OCI-LY3 (cell line): ENCODE measurements at regions not wholly inside any gene's neighbourhood (a gene's known extent, or its start where the extent isn't known, plus 50 kb on each side); places are given as distances from the start of the nearest gene placed in this dataset.

ENCODE experiments used
- H2AFZ ChIP-seq: fragments of 200-600, 300-600 bp; shearing (Covaris generic); 2 replicates; pipeline ENCODE4 v1.6.0; 2014; ENCODE audit warnings: antibody characterized with exemption, low read depth, low read length
- H3K27ac ChIP-seq: fragments of 200-600, 300-600 bp; sonication (generic); 2 replicates; pipeline ENCODE4 v1.5.1; 2014; ENCODE audit warnings: mild to moderate bottlenecking, low read length, moderate library complexity, mixed read lengths
- H3K27me3 ChIP-seq: fragments of 200-600, 300-600 bp; sonication (generic); 2 replicates; pipeline ENCODE4 v1.6.1; 2014; ENCODE audit warnings: low read depth, low read length, mixed read lengths
- H3K36me3 ChIP-seq: fragments of 200-600, 300-600 bp; sonication (generic); replicated peaks from 2 replicates; pipeline ENCODE3; 2014; ENCODE audit warnings: low read depth, low read length, mixed read lengths
- H3K4me1 ChIP-seq: fragments of 300-600, 200-600 bp; sonication (generic); 2 replicates; pipeline ENCODE4 v1.6.1; 2014; ENCODE audit warnings: low read length, mixed read lengths
- H3K4me2 ChIP-seq: fragments of 200-600, 300-600 bp; sonication (generic); 2 replicates; pipeline ENCODE4 v1.6.1; 2014; ENCODE audit warnings: low read length, mixed read lengths
- H3K4me3 ChIP-seq: fragments of 300-600, 200-600 bp; sonication (generic); 2 replicates; pipeline ENCODE4 v1.5.1; 2014; ENCODE audit warnings: antibody characterized with exemption, mild to moderate bottlenecking, low read length, moderate library complexity
- H3K79me2 ChIP-seq: fragments of 300-600, 200-600 bp; shearing (Covaris generic); 2 replicates; pipeline ENCODE4 v1.6.1; 2014; ENCODE audit warnings: mild to moderate bottlenecking, low read length, mixed read lengths
- H3K9ac ChIP-seq: fragments of 300-600, 200-600 bp; shearing (Covaris generic); 2 replicates; pipeline ENCODE4 v1.6.0; 2014; ENCODE audit warnings: mild to moderate bottlenecking, low read length, moderate library complexity
- H3K9me3 ChIP-seq: fragments of 200-600, 300-600 bp; shearing (Covaris generic); 2 replicates; pipeline ENCODE4 v1.6.1; 2014; ENCODE audit warnings: low read length, mixed read lengths; ENCODE audit not compliant: insufficient read depth
- H4K20me1 ChIP-seq: fragments of 200-600, 300-600 bp; sonication (generic); 2 replicates; pipeline ENCODE4 v1.6.1; 2016; ENCODE audit warnings: low read length, mixed read lengths; ENCODE audit not compliant: insufficient read depth
- CTCF ChIP-seq: fragments of 200-600, 300-600 bp; sonication (generic); IDR thresholded peaks from 2 replicates; pipeline ENCODE4 v1.5.1; 2014; ENCODE audit warnings: antibody characterized with exemption, low read length, low read depth
- EZH2phosphoT487 ChIP-seq: fragments of 200-600 bp; shearing (Covaris generic); IDR thresholded peaks from 2 replicates; pipeline ENCODE4 v1.6.1; 2018; ENCODE audit warnings: antibody characterized with exemption, mixed run types, low read depth

- no peaks in the 10 kb centered on the region for H3K79me2 ChIP-seq
- H3K4me1 ChIP-seq, result no peaks in the 10 kb centered on the region
- H3K4me3 ChIP-seq, result no peak overlapping the region
- H4K20me1 ChIP-seq, result no peaks in the 10 kb centered on the region
- TF ChIP-seq CTCF, result no peak
- no peak overlapping the region for H3K27ac ChIP-seq
- H3K27me3 ChIP-seq, result peaks cover under 1% of the 10 kb centered on the region; the same call in 1 of the 2 replicates
- no peak overlapping the region for H3K4me2 ChIP-seq
- no peaks in the 10 kb centered on the region for H3K36me3 ChIP-seq
- no peak overlapping the region for H2AFZ ChIP-seq
- no peaks in the 10 kb centered on the region for H3K9me3 ChIP-seq
- H3K9ac ChIP-seq, result no peak overlapping the region
Measured at GRCh38 chr20:63139837-63140236, 76.1 kb downstream of the YTHDF1 start.

GRCh38 chr20:63139356-63139755 is 76.6 kb downstream of the YTHDF1 start:
- Histone ChIP-seq H3K27ac (no peak overlapping the region), H3K4me2 (no peak overlapping the region), H3K27me3 (no peaks in the 10 kb centered on the region), H3K9me3 (no peaks in the 10 kb centered on the region), H3K36me3 (no peaks in the 10 kb centered on the region), H2AFZ (no peak overlapping the region), H3K4me3 (no peak overlapping the region), H4K20me1 (no peaks in the 10 kb centered on the region), H3K4me1 (no peaks in the 10 kb centered on the region), H3K79me2 (no peaks in the 10 kb centered on the region), H3K9ac (no peak overlapping the region)
- TF ChIP-seq CTCF (no peak), EZH2phosphoT487 (no peak)

GRCh38 chr20:63138855-63139341 is 77.0 kb downstream of the YTHDF1 start:
- Histone ChIP-seq H3K4me2 (no peak overlapping the region), H3K4me1 (no peaks in the 10 kb centered on the region), H3K9ac (no peak overlapping the region), H3K9me3 (no peaks in the 10 kb centered on the region), H3K36me3 (no peaks in the 10 kb centered on the region), H4K20me1 (no peaks in the 10 kb centered on the region), H3K27me3 (no peaks in the 10 kb centered on the region), H3K79me2 (no peaks in the 10 kb centered on the region), H2AFZ (no peak overlapping the region), H3K4me3 (no peak overlapping the region), H3K27ac (no peak overlapping the region)
- TF ChIP-seq CTCF (no peak), EZH2phosphoT487 (no peak)

GRCh38 chr20:63137851-63138415 is 78.0 kb downstream of the YTHDF1 start:
- H3K9ac ChIP-seq, result no peak overlapping the region
- H3K36me3 ChIP-seq, result no peaks in the 10 kb centered on the region
- H3K27ac ChIP-seq, result no peak overlapping the region
- H3K79me2 ChIP-seq, result no peaks in the 10 kb centered on the region
- H3K4me3 ChIP-seq, result no peak overlapping the region
- H2AFZ ChIP-seq, result no peak overlapping the region
- H3K4me2 ChIP-seq, result no peak overlapping the region
- TF ChIP-seq CTCF (no peak), EZH2phosphoT487 (no peak)
- no peaks in the 10 kb centered on the region for H3K4me1 ChIP-seq
- no peaks in the 10 kb centered on the region for H3K9me3 ChIP-seq
- H3K27me3 ChIP-seq, result no peaks in the 10 kb centered on the region
- H4K20me1 ChIP-seq, result no peaks in the 10 kb centered on the region
